ENCODE measurements at regions not wholly inside any gene's neighbourhood (a gene's known extent, or its start where the extent isn't known, plus 50 kb on each side); places are given as distances from the start of the nearest gene placed in this dataset.

DNA sequence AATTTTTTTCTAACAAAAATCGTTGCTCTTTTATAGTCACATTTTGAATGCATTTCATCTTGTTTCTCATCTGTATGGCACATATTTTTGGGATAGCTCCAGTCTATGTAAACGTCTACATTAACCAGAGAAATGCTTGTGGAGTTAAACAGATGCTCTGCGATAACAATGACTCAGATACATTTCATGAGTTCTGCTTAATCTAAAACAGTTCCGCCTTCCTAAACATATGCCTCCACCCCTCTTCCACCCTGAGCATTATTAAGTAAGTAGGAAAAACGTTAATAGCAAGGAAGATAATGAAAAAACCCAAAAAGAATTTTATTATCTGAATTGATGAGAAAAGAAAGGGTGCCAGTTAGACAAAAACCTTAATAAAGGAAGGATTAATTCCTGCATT is 396.1 kb downstream of the TUSC7 start:
- TF ChIP-seq, protein P1, sequence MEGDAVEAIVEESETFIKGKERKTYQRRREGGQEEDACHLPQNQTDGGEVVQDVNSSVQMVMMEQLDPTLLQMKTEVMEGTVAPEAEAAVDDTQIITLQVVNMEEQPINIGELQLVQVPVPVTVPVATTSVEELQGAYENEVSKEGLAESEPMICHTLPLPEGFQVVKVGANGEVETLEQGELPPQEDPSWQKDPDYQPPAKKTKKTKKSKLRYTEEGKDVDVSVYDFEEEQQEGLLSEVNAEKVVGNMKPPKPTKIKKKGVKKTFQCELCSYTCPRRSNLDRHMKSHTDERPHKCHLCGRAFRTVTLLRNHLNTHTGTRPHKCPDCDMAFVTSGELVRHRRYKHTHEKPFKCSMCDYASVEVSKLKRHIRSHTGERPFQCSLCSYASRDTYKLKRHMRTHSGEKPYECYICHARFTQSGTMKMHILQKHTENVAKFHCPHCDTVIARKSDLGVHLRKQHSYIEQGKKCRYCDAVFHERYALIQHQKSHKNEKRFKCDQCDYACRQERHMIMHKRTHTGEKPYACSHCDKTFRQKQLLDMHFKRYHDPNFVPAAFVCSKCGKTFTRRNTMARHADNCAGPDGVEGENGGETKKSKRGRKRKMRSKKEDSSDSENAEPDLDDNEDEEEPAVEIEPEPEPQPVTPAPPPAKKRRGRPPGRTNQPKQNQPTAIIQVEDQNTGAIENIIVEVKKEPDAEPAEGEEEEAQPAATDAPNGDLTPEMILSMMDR (IDR thresholded peaks at IDR 0.05): no peak
- no peak for TF ChIP-seq POLR2A (IDR thresholded peaks at IDR 0.05)

Measured in thyroid gland (tissue), 4 donors.